ENCODE measurements at regions not wholly inside any gene's neighbourhood (a gene's known extent, or its start where the extent isn't known, plus 50 kb on each side); places are given as distances from the start of the nearest gene placed in this dataset.

- Histone ChIP-seq H3K27me3 (ENCODE audit: low read length) (no peaks in the 10 kb centered on the region), H3K79me2 (ENCODE audit: insufficient read depth, low read length) (no peaks in the 10 kb centered on the region), H3K9ac (ENCODE audit: low read length) (no peak overlapping the region), H4K20me1 (ENCODE audit: low read depth, low read length) (no peaks in the 10 kb centered on the region), H3F3A (ENCODE audit: insufficient read depth) (no peaks in the 10 kb centered on the region), H3K9me3 (ENCODE audit: insufficient read depth, low read length) (no peaks in the 10 kb centered on the region), H3K4me3 (ENCODE audit: insufficient read depth, low read length, poor library complexity, severe bottlenecking) (no peak overlapping the region), H3K9me2 (replicated peaks; ENCODE audit: insufficient read depth, low read length) (no peaks in the 10 kb centered on the region), H3K4me2 (ENCODE audit: low read depth, low read length, poor library complexity, severe bottlenecking) (no peak overlapping the region), H2AFZ (ENCODE audit: low read depth, low read length, severe bottlenecking) (no peak overlapping the region), H3K36me3 (ENCODE audit: low read length) (no peaks in the 10 kb centered on the region), H3K27ac (ENCODE audit: low read depth, low read length) (no peak overlapping the region)
- TF ChIP-seq EZH2phosphoT487 (conservative IDR thresholded peaks at IDR 0.05; ENCODE audit: low read length), result no peak
- TF ChIP-seq CTCF (IDR thresholded peaks at IDR 0.05; ENCODE audit: insufficient read depth, low read length, poor library complexity, severe bottlenecking), result no peak
Measured at GRCh38 chr7:12456506-12456905, 52.8 kb upstream of the VWDE start.

DNA sequence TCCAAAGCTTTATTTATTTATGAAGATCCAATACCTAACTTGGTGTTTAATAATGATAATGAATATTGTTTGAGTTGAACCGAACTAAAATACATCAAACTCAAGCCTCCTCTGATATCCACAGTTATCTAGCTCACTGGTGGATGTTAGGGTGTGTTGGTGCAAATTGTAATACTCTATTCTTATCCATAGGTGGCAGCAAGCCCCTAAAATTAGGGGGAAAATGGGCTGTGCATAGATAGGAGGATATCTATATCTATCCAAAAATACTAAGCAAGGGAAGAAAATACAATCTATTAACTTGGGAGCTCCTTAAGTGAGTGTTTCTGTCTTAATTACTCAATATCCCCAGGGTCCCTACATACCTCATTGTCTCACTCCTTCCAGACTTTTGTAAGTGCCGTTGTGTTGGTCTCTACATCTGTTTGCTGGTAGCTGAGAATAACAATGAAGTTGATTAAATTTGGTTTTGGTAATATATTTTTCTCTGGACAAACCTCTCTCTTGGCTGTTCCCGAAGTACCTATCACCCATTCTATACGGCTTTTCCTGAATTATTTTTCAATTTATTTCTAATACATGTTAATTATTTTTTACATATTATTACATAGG lies 55.0 kb upstream of the VWDE start:
- H2AFZ ChIP-seq (ENCODE audit: low read depth, low read length, severe bottlenecking), result no peak overlapping the region
- no peaks in the 10 kb centered on the region for H3K9me3 ChIP-seq (ENCODE audit: insufficient read depth, low read length)
- TF ChIP-seq CTCF (IDR thresholded peaks at IDR 0.05; ENCODE audit: insufficient read depth, low read length, poor library complexity, severe bottlenecking) (peak; percentile 95), EZH2phosphoT487 (conservative IDR thresholded peaks at IDR 0.05; ENCODE audit: low read length) (no peak)
- no peaks in the 10 kb centered on the region for H3K9me2 ChIP-seq (replicated peaks; ENCODE audit: insufficient read depth, low read length)
- no peaks in the 10 kb centered on the region for H4K20me1 ChIP-seq (ENCODE audit: low read depth, low read length)
- H3K27ac ChIP-seq (ENCODE audit: low read depth, low read length), result no peak overlapping the region
- H3K79me2 ChIP-seq (ENCODE audit: insufficient read depth, low read length), result no peaks in the 10 kb centered on the region
- no peak overlapping the region for H3K4me3 ChIP-seq (ENCODE audit: insufficient read depth, low read length, poor library complexity, severe bottlenecking)
- H3F3A ChIP-seq (ENCODE audit: insufficient read depth), result no peaks in the 10 kb centered on the region
- no peaks in the 10 kb centered on the region for H3K36me3 ChIP-seq (ENCODE audit: low read length)
- H3K27me3 ChIP-seq (ENCODE audit: low read length), result no peaks in the 10 kb centered on the region
- H3K4me2 ChIP-seq (ENCODE audit: low read depth, low read length, poor library complexity, severe bottlenecking), result no peak overlapping the region
- no peak overlapping the region for H3K9ac ChIP-seq (ENCODE audit: low read length)

DNA sequence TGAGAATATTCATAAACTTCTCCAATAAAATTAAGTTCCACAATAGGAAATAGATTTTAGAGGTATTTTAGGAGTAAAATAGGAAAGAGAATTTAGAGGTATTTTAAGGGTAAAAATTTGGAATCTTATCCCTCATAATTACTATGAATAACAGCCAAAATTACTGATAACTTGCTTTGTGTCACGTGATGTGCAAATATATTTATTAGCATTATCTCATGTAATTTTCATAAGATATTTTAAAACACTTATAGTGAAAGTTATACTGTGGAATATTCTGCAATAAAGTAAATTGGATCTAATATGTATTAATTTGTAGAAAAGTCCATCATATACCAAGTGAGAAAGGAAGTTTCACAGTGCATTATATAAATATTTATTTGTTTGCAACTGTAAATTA lies 64.2 kb upstream of the VWDE start:
- Histone ChIP-seq H3K79me2 (ENCODE audit: insufficient read depth, low read length) (no peaks in the 10 kb centered on the region), H3K4me3 (ENCODE audit: insufficient read depth, low read length, poor library complexity, severe bottlenecking) (no peak overlapping the region), H3K9me3 (ENCODE audit: insufficient read depth, low read length) (no peaks in the 10 kb centered on the region), H3K36me3 (ENCODE audit: low read length) (no peaks in the 10 kb centered on the region), H3K4me2 (ENCODE audit: low read depth, low read length, poor library complexity, severe bottlenecking) (no peak overlapping the region), H3K27ac (ENCODE audit: low read depth, low read length) (no peak overlapping the region), H3K27me3 (ENCODE audit: low read length) (no peaks in the 10 kb centered on the region), H4K20me1 (ENCODE audit: low read depth, low read length) (no peaks in the 10 kb centered on the region), H3K9ac (ENCODE audit: low read length) (no peak overlapping the region), H3F3A (ENCODE audit: insufficient read depth) (no peaks in the 10 kb centered on the region), H2AFZ (ENCODE audit: low read depth, low read length, severe bottlenecking) (no peak overlapping the region), H3K9me2 (replicated peaks; ENCODE audit: insufficient read depth, low read length) (no peaks in the 10 kb centered on the region)
- TF ChIP-seq EZH2phosphoT487 (conservative IDR thresholded peaks at IDR 0.05; ENCODE audit: low read length), result no peak
- TF ChIP-seq CTCF (IDR thresholded peaks at IDR 0.05; ENCODE audit: insufficient read depth, low read length, poor library complexity, severe bottlenecking), result no peak

All from SU-DHL-6 (cell line).